Left ventricle myocardium superior (tissue), 1 donor: ENCODE measurements at regions not wholly inside any gene's neighbourhood (a gene's known extent, or its start where the extent isn't known, plus 50 kb on each side); places are given as distances from the start of the nearest gene placed in this dataset.
"Not testable (repeated sequence)": the region's sequence is repeated elsewhere in the genome, so short reads cannot be mapped to it uniquely, and the experiment has no call there.

Source experiments
- ATAC-seq: fragments of 200-7000 bp; cut with Tn5 transposase; one replicate; pipeline ENCODE4 v1.9.1; 2020; ENCODE audit warnings: mild to moderate bottlenecking, moderate library complexity
- DNase-seq: peaks from one replicate; pipeline ENCODE4 v3.0.0-alpha.2; 2020
- intact Hi-C: fragments of 100-400 bp; cut with micrococcal nuclease; formaldehyde crosslinking; loops from one replicate; pipeline ENCODE4 v1.11.0; 2022
- donor health status: DM: no; HTN: yes; CAD: no; lungs with severe emphysema.

GRCh38 chr1:208343226-208343625 lies 99.0 kb upstream of the PLXNA2 start:
- intact Hi-C loops = no loop called here
- ATAC-seq (no peak), DNase-seq (no peak)

- intact Hi-C loops = no loop called here
- no peak for DNase-seq
- ATAC-seq = no peak
These were observed 100.1 kb upstream of the PLXNA2 start for GRCh38 chr1:208344202-208344857.

GRCh38 chr1:208347191-208347590 lies 103.0 kb upstream of the PLXNA2 start:
- intact Hi-C loops = no loop called here
- ATAC-seq = no peak

DNA sequence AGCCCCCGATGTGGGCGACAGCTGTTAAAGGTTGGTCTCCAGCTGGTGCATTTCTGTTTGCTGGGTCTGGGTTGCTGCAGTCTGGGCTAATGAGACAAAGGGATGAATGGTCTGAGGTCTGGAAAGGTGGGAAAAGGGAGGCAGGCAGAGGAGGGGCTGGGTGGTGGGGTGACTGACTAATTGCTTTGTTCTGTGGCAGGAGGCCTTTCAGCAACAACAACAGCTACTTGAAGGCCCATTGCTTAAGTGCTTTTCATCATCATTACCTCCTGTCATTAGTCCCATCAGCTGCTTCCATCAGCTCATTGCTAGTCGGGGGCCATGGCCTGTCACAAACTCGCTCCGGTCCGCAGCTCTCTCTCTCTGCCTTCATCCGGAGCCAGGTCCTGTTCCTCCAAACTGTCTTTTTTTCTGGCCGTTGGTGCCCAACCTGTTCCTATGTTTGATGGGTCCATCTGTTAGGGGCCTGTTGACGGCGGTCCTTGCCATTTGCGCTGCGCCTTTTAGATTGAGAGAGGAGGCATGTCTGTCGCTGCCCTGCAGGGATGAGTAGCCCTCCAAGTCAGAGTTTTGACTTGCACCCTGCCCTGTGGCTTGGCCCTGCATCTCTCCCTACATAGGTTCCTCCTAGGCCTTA lies 105.6 kb upstream of the PLXNA2 start:
- intact Hi-C loops = no loop called here
- ATAC-seq = no peak

More at GRCh38 chr1:208347191-208347590, 103.0 kb upstream of the PLXNA2 start:
- DNase-seq = no peak

DNA sequence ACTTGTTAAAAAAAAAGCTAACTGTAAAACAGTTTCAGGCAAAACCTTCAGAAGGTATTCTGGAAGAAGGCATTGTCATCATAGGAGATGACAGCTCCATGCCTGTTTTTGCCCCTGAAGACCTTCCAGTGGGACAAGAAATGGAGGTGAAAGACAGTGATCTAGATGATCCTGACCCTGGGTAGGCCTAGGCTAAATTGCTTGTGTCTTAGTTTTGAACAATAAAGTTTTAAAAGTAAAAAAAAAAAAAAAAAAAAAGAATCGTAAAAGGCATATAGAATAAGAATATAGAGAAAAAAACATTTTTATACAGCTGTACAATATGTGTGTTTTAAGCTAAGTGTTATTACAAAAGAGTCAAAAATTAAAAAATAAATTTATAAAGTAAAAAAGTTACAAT lies 106.6 kb upstream of the PLXNA2 start:
- intact Hi-C loops = no loop called here
- ATAC-seq (no peak), DNase-seq (no peak)

More for the DNA sequence above, 105.6 kb upstream of the PLXNA2 start:
- no peak for DNase-seq

GRCh38 chr1:208351838-208352237 lies 107.7 kb upstream of the PLXNA2 start:
- no peak for ATAC-seq
- intact Hi-C loops = no loop called here

DNA sequence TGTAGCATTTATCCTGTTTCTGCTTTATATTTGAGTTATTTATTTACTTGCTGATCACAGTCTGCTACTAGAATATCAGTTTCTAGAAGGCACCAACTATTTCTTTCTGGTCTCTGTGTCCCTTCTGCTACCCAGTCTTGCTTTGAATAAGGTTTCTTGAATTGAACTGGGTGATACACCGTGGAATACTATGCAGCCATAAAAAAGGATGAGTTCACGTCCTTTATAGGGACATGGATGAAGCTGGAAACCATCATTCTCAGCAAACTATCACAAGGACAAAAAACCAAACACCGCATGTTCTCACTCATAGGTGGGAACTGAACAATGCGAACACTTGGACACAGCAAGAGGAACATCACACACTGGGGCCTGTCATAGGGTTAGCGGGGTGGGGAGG lies 109.6 kb upstream of the PLXNA2 start:
- DNase-seq, ATAC-seq, intact Hi-C loops: not testable (repeated sequence)

More at GRCh38 chr1:208351838-208352237, 107.7 kb upstream of the PLXNA2 start:
- DNase-seq = no peak

DNA sequence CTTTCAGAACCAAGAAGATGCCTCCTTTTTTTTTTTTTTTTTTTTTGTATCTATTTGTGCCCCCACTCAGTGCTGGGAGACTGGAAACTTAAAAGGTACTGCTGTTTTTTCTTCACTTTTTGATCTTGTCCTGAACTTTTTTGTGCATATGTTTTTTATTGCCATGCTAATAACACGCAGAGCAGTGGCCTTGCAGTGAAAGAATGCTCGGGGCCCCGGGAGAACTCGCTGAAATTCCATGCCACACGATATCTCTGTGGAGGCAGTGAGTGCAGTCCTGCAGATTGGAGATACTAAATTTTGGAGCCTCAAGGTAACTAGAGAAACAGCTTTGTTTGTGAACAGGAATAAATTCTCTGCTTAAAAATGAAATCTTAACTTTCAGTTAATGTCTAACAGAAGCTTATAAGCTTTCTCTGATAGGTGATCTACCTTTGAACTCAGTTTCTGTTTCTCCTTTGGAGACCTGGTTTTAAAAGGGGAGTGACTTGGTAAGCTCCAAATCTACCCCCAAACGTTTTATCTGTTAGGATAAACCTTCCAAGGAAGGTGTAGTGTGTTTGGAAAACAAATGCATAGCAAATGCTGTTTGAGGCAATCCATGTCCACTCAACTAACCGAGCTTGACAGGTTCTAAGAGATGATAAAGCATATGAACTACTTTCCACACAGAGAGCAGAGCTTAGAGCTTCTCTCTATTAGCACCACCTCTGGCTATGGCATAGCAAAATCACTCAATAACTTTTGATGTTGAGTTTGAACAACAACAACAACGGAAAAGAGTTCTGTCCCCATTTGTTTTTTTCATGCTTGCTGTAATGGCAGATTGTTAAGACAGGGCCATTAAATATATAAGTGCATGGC lies 113.7 kb upstream of the PLXNA2 start:
- intact Hi-C loops = no loop called here
- no peak for ATAC-seq

GRCh38 chr1:208358651-208359050 lies 114.5 kb upstream of the PLXNA2 start:
- intact Hi-C loops = no loop called here
- DNase-seq (no peak), ATAC-seq (no peak)

More for the DNA sequence above, 113.7 kb upstream of the PLXNA2 start:
- no peak for DNase-seq

DNA sequence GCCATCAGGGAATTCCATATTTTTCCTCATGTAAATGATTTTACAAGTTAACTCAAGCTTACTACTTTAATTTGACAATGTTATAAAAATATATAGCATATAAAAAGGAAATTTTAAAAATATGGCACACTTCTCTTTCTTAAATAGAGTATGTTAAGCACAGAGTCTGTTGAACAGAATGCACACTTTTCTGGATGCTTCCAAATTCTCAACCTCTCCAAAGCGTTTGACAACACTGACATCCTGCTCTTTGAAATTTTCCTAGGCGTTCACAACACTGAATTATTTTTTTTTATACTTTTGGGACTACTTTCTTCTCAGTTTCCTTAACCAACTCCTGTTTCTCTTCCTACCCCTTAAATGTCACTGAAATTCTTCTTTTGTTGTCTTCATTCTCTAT lies 117.8 kb upstream of the PLXNA2 start:
- no peak for ATAC-seq
- no peak for DNase-seq
- intact Hi-C loops = no loop called here

DNA sequence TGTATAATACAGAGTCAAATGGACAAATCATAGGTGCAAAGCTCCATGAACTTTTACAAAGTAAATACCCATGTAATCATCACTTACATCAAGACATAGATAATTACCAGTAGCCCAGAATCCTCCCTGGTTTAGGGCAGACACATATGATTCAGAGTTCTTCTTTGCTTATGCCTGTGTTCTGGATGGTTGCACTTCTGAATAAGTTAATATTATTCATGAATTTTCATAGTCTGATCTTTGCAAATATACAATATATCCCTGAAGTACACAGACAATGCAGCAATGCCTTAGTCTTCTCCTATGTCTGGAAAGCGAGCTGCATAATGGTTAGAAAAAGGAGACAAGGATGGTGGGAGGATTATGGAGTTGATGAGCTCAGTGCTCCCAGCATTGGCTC lies 122.4 kb upstream of the PLXNA2 start:
- no peak for ATAC-seq
- intact Hi-C loops = no loop called here

GRCh38 chr1:208369045-208369444 lies 124.9 kb upstream of the PLXNA2 start:
- ATAC-seq (no peak), DNase-seq (no peak)
- intact Hi-C loops = no loop called here

More for the DNA sequence above, 122.4 kb upstream of the PLXNA2 start:
- no peak for DNase-seq

GRCh38 chr1:208369658-208370057 lies 125.5 kb upstream of the PLXNA2 start:
- DNase-seq (no peak), ATAC-seq (no peak)
- intact Hi-C loops = no loop called here

- no peak for ATAC-seq
- intact Hi-C loops = no loop called here
- no peak for DNase-seq
These were observed 130.3 kb upstream of the PLXNA2 start for GRCh38 chr1:208374391-208374941.

GRCh38 chr1:208381481-208381880 lies 137.3 kb upstream of the PLXNA2 start:
- ATAC-seq (no peak), DNase-seq (no peak)
- intact Hi-C loops = no loop called here

DNA sequence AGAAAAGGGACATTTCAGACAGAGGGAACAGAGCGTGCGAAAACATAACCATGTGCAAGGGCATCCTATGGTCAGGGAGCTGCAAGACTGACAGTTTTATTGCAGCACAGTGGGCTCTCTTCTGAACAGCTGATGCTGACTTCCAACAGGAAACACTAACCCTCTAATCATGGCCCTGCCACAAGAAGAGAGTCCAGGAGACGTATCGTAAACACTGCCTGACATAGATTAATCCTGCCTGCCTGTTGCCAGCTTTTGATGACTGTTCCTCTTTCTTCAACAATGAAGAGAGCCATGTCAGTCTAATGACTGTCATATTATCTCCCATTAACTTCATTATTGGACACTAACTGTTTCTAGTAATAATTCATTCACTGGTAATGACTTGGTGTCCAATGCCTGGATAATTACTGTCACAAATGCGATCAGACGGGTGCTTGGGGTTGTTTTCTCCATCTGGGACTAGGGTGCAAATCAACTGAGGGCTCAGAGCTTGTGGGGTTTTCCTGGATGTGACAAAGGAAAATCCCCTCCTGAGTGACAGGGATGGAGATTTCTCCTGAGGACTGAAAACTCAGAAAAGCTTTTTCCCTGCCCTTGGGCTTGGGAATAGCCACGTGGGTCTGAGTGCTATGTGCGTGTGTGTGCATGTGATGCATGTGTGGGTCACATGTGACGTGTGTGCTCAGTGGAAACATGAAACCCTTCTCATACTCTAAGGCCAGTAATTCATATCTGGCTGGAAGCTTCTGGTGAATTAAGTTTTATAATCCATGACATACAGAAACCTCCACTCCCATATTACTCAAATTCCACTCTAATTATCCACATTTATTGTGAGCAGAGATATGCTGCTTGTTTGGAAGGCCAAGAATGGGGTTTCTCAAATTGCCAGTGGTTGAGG lies 144.0 kb upstream of the PLXNA2 start:
- no peak for DNase-seq
- intact Hi-C loops = no loop called here
- ATAC-seq = no peak

DNA sequence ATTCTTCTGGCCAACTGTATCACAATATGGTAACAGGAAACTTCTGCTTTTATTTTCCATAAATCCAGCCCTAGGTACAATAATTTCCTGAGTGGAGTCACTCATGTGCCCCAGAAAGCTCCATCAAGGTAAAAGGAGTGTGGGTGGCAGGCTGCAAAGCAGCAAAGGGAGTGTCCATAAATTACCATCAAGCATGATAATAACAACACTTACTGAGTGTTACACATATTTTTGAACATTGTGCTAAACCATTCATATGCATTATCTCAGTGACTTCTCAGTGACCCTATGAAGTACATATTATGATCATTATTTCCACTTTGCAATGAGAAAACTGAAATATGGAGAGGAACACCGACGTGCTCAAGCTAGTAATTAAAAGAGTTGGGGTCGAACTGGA lies 149.2 kb upstream of the PLXNA2 start:
- DNase-seq (no peak), ATAC-seq (no peak)
- intact Hi-C loops = no loop called here

DNA sequence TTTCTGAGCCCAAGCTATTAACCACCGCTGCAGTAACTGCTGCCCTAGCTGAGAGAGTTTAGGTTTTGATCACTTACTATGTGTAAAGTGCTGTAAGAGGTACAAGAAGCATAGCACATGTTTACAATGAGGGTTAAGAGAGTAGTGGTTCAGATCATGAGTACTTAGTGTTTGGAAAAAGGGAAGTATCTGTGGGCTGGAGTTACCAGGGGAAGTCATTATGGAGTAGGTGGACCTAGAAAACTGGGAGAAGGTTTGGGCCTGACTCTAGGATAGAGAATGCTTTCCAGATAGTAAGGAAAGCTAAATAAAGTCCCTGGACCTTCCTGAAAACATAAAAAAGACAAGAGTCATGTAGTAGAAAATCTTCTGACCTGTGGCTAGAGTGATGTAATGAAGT lies 149.6 kb upstream of the PLXNA2 start:
- intact Hi-C loops = no loop called here
- no peak for DNase-seq
- no peak for ATAC-seq

DNA sequence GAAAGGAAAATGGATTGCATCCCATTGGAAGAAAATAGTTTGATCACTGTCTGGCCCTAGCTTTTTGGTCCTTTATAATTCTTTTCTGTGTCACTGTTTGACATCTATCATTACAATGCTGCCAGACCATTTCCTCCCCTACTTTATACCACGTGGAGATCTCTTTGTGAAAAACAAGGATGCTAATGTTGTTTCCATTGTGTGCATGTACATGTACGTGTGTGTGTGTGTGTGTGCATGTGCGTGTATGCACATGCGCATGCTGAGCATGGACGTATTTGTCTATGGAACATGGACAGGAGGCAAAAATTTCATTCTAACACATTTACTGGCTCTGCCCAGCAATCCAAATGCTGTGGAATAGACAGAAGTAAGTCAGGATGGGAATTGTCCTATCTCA lies 153.1 kb upstream of the PLXNA2 start:
- DNase-seq (no peak), ATAC-seq (no peak)
- intact Hi-C loops = no loop called here
